ENCODE measurements at regions not wholly inside any gene's neighbourhood (a gene's known extent, or its start where the extent isn't known, plus 50 kb on each side); places are given as distances from the start of the nearest gene placed in this dataset.

DNA sequence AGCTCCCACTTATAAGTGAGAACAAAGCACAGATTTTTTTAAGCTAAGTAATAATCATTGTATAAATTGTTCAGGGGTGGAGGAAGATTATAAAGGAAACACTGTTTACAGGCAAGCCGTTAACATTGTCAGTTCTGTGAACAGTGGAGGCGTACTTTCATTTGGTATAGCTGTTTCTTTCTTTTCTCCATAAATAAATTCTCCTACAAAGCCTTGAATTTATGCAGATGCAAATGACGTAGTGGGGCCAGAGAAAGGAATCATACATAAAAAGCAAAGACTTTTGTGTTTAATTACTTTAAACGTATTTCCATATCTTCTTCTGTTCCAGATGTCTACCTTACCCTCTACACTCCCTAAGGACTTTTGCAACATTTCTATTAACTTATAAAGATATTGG, 914.9 kb downstream of the ZPLD1 start:
- TF ChIP-seq POLR2A (IDR thresholded peaks at IDR 0.05; ENCODE audit: low read length) = no peak
- no peak for TF ChIP-seq GATA1 (IDR thresholded peaks at IDR 0.05; ENCODE audit: low read depth, low read length)
